PC-9 (cell line): ENCODE measurements at regions not wholly inside any gene's neighbourhood (a gene's known extent, or its start where the extent isn't known, plus 50 kb on each side); places are given as distances from the start of the nearest gene placed in this dataset.

Source experiments
- BruUV-seq: library from RNA; stranded (reverse); fragments of 400-500 nt; replicated peaks from 2 replicates; lab custom pipeline; 2021; lab: Mats Ljungman, UMichigan
- CTCF ChIA-PET: fragments of 300-600 bp; sonication (Branson Sonifier 250); formaldehyde crosslinking; loops from one replicate; lab custom pipeline; 2022; ENCODE audit warnings: antibody characterized with exemption; lab: Charles Lee
- POLR2A ChIA-PET: fragments of 300-600 bp; sonication (Branson Sonifier 250); formaldehyde crosslinking; loops from one replicate; lab custom pipeline; 2022; ENCODE audit warnings: antibody characterized with exemption; ENCODE audit not compliant: unreplicated experiment; lab: Charles Lee
- DNase-seq, 2 experiments: peaks; one replicate each; pipeline versions ENCODE4 v3.0.0 to v3.0.0-alpha.2; 2015 to 2022; ENCODE audit warnings: mixed read lengths in 1 of 2
- H2AFZ ChIP-seq: fragments of 200-600 bp; sonication (generic); 2 replicates; pipeline ENCODE4 v1.8.1; 2017; ENCODE audit warnings: antibody characterized with exemption
- H3F3A ChIP-seq: fragments of 200-600 bp; sonication (generic); 2 replicates; pipeline ENCODE4 v1.8.1; 2017; ENCODE audit warnings: antibody characterized with exemption, mild to moderate bottlenecking, low read depth; ENCODE audit not compliant: insufficient read depth
- H3K27ac ChIP-seq: fragments of 200-600 bp; sonication (generic); 2 replicates; pipeline ENCODE4 v1.6.1; 2016; ENCODE audit warnings: mixed run types
- H3K27me3 ChIP-seq: fragments of 200-600 bp; sonication (generic); 2 replicates; pipeline ENCODE4 v1.6.1; 2016; ENCODE audit warnings: low read depth, mixed run types; ENCODE audit not compliant: insufficient read depth
- H3K36me3 ChIP-seq: fragments of 200-600 bp; sonication (generic); 2 replicates; pipeline ENCODE4 v1.6.1; 2016; ENCODE audit warnings: low read depth, mixed run types
- H3K4me1 ChIP-seq: fragments of 200-600 bp; sonication (generic); replicated peaks from 2 replicates; pipeline ENCODE4 v1.6.1; 2016; ENCODE audit warnings: mixed run types; ENCODE audit not compliant: insufficient read depth
- H3K4me2 ChIP-seq: fragments of 200-600 bp; sonication (generic); 2 replicates; pipeline ENCODE4 v1.6.1; 2017; ENCODE audit warnings: mixed run types
- H3K4me3 ChIP-seq: fragments of 200-600 bp; sonication (generic); 2 replicates; pipeline ENCODE4 v1.6.1; 2016; ENCODE audit warnings: mixed run types
- H3K79me2 ChIP-seq: fragments of 200-600 bp; sonication (generic); 2 replicates; pipeline ENCODE4 v1.6.1; 2017; ENCODE audit warnings: low read depth, mixed run types
- H3K9me2 ChIP-seq: fragments of 200-600 bp; sonication (generic); 2 replicates; pipeline ENCODE4 v1.8.1; 2017; ENCODE audit warnings: mild to moderate bottlenecking; ENCODE audit not compliant: insufficient read depth
- H3K9me3 ChIP-seq: fragments of 200-600 bp; sonication (generic); 2 replicates; pipeline ENCODE4 v1.8.1; 2016; ENCODE audit warnings: low read depth; ENCODE audit not compliant: insufficient read depth
- H4K20me1 ChIP-seq: fragments of 200-600 bp; sonication (generic); 2 replicates; pipeline ENCODE4 v1.8.1; 2017; ENCODE audit not compliant: insufficient read depth
- CTCF ChIP-seq: fragments of 200-600 bp; sonication (generic); conservative IDR thresholded peaks from 2 replicates; pipeline ENCODE4 v1.6.1; 2017; ENCODE audit warnings: mixed run types, antibody characterized with exemption, mild to moderate bottlenecking, moderate library complexity
- EZH2 ChIP-seq: fragments of 200-600 bp; sonication (generic); IDR thresholded peaks from 2 replicates; pipeline ENCODE4 v1.8.0; 2017; ENCODE audit warnings: antibody characterized with exemption, low read depth
- intact Hi-C: fragments of 100-400 bp; cut with micrococcal nuclease; formaldehyde crosslinking; loops from one replicate; pipeline ENCODE4 v1.10.0; 2022; ENCODE audit not compliant: unreplicated experiment

GRCh38 chr16:35868630-35869029 lies 2409.2 kb downstream of the TP53TG3F start:
- H3F3A ChIP-seq = no peaks in the 10 kb centered on the region
- no peak overlapping the region for H3K4me3 ChIP-seq
- no TSS peak for BruUV-seq
- no peaks in the 10 kb centered on the region for H4K20me1 ChIP-seq
- no peak overlapping the region for H2AFZ ChIP-seq
- TF ChIP-seq CTCF (no peak), EZH2 (no peak)
- no peaks in the 10 kb centered on the region for H3K79me2 ChIP-seq
- H3K36me3 ChIP-seq = no peaks in the 10 kb centered on the region
- H3K9me2 ChIP-seq = no peaks in the 10 kb centered on the region
- no peak overlapping the region for H3K4me2 ChIP-seq
- no peak overlapping the region for H3K27ac ChIP-seq
- no peaks in the 10 kb centered on the region for H3K4me1 ChIP-seq
- ChIA-PET POLR2A (no interaction called here), CTCF (no interaction called here)
- intact Hi-C loops = no loop called here
- no peaks in the 10 kb centered on the region for H3K27me3 ChIP-seq
- DNase-seq = no peak
- H3K9me3 ChIP-seq = no peaks in the 10 kb centered on the region

GRCh38 chr16:35873472-35873871 lies 2414.1 kb downstream of the TP53TG3F start:
- Histone ChIP-seq H2AFZ (no peak overlapping the region), H3K9me2 (no peaks in the 10 kb centered on the region), H3K27me3 (no peaks in the 10 kb centered on the region), H3K4me2 (no peak overlapping the region), H3K4me3 (no peak overlapping the region), H4K20me1 (no peaks in the 10 kb centered on the region), H3K27ac (no peak overlapping the region), H3F3A (no peaks in the 10 kb centered on the region), H3K79me2 (no peaks in the 10 kb centered on the region), H3K9me3 (no peaks in the 10 kb centered on the region), H3K36me3 (no peaks in the 10 kb centered on the region), H3K4me1 (no peaks in the 10 kb centered on the region)
- intact Hi-C loops = no loop called here
- TF ChIP-seq CTCF (no peak), EZH2 (no peak)
- ChIA-PET CTCF (no interaction called here), POLR2A (no interaction called here)
- no TSS peak for BruUV-seq
- no peak for DNase-seq

- Histone ChIP-seq H4K20me1 (no peaks in the 10 kb centered on the region), H3K27ac (no peak overlapping the region), H3K4me3 (no peak overlapping the region), H3K4me2 (no peak overlapping the region), H2AFZ (no peak overlapping the region), H3K27me3 (no peaks in the 10 kb centered on the region), H3K4me1 (no peaks in the 10 kb centered on the region), H3K9me2 (no peaks in the 10 kb centered on the region), H3K36me3 (no peaks in the 10 kb centered on the region), H3F3A (no peaks in the 10 kb centered on the region), H3K79me2 (no peaks in the 10 kb centered on the region), H3K9me3 (no peaks in the 10 kb centered on the region)
- BruUV-seq = no TSS peak
- CTCF ChIA-PET = no interaction called here
- intact Hi-C loops = no loop called here
- no peak for DNase-seq
- no peak for TF ChIP-seq CTCF
- TF ChIP-seq EZH2 = no peak
- POLR2A ChIA-PET = no interaction called here
Observed at GRCh38 chr16:35881654-35882053, 2422.2 kb downstream of the TP53TG3F start.
